ENCODE measurements at regions not wholly inside any gene's neighbourhood (a gene's known extent, or its start where the extent isn't known, plus 50 kb on each side); places are given as distances from the start of the nearest gene placed in this dataset.

GRCh38 chr13:56861476-56861875, 279.2 kb upstream of the PRR20A start:
- Histone ChIP-seq H3K4me1 (replicated peaks) (no peaks in the 10 kb centered on the region), H3K4me3 (no peak overlapping the region), H3K36me3 (no peaks in the 10 kb centered on the region), H3K27me3 (replicated peaks) (no peaks in the 10 kb centered on the region), H3K9me3 (replicated peaks) (no peaks in the 10 kb centered on the region), H3K27ac (no peak overlapping the region)
- no peak for DNase-seq (ENCODE audit: low read depth in 1 of 2, low spot score in 2 of 2)

- no peak overlapping the region for H3K27ac ChIP-seq
- H3K9me3 ChIP-seq (replicated peaks): no peaks in the 10 kb centered on the region
- no peaks in the 10 kb centered on the region for H3K36me3 ChIP-seq
- no peaks in the 10 kb centered on the region for H3K4me1 ChIP-seq (replicated peaks)
- no peaks in the 10 kb centered on the region for H3K27me3 ChIP-seq (replicated peaks)
- no peak overlapping the region for H3K4me3 ChIP-seq
- DNase-seq (ENCODE audit: low read depth in 1 of 2, low spot score in 2 of 2): no peak
These were observed 276.3 kb upstream of the PRR20A start for GRCh38 chr13:56864451-56864850.

- H3K4me1 ChIP-seq (replicated peaks): no peaks in the 10 kb centered on the region
- H3K9me3 ChIP-seq (replicated peaks): no peaks in the 10 kb centered on the region
These were observed 275.3 kb upstream of the PRR20A start for GRCh38 chr13:56865416-56865815.

GRCh38 chr13:56869671-56870070, 271.0 kb upstream of the PRR20A start:
- Histone ChIP-seq H3K4me3 (no peak overlapping the region), H3K4me1 (replicated peaks) (no peaks in the 10 kb centered on the region), H3K36me3 (no peaks in the 10 kb centered on the region), H3K9me3 (replicated peaks) (no peaks in the 10 kb centered on the region), H3K27ac (no peak overlapping the region), H3K27me3 (replicated peaks) (no peaks in the 10 kb centered on the region)
- DNase-seq (ENCODE audit: low read depth in 1 of 2, low spot score in 2 of 2): no peak

More at GRCh38 chr13:56865416-56865815, 275.3 kb upstream of the PRR20A start:
- H3K36me3 ChIP-seq: no peaks in the 10 kb centered on the region
- H3K4me3 ChIP-seq: no peak overlapping the region
- no peaks in the 10 kb centered on the region for H3K27me3 ChIP-seq (replicated peaks)
- DNase-seq (ENCODE audit: low read depth in 1 of 2, low spot score in 2 of 2): no peak
- no peak overlapping the region for H3K27ac ChIP-seq

- Histone ChIP-seq H3K9me3 (replicated peaks) (no peaks in the 10 kb centered on the region), H3K4me1 (replicated peaks) (no peaks in the 10 kb centered on the region), H3K4me3 (no peak overlapping the region), H3K36me3 (no peaks in the 10 kb centered on the region), H3K27ac (no peak overlapping the region), H3K27me3 (replicated peaks) (no peaks in the 10 kb centered on the region)
- no peak for DNase-seq (ENCODE audit: low read depth in 1 of 2, low spot score in 2 of 2)
These were observed 254.3 kb upstream of the PRR20A start for GRCh38 chr13:56886398-56886797.

GRCh38 chr13:56888455-56888854, 252.3 kb upstream of the PRR20A start:
- no peaks in the 10 kb centered on the region for H3K9me3 ChIP-seq (replicated peaks)
- no peak overlapping the region for H3K4me3 ChIP-seq
- no peak for DNase-seq (ENCODE audit: low read depth in 1 of 2, low spot score in 2 of 2)
- no peaks in the 10 kb centered on the region for H3K36me3 ChIP-seq
- no peaks in the 10 kb centered on the region for H3K4me1 ChIP-seq (replicated peaks)
- no peaks in the 10 kb centered on the region for H3K27me3 ChIP-seq (replicated peaks)
- H3K27ac ChIP-seq: no peak overlapping the region

GRCh38 chr13:56893843-56894242, 246.9 kb upstream of the PRR20A start:
- H3K4me3 ChIP-seq: no peak overlapping the region
- no peak overlapping the region for H3K27ac ChIP-seq
- H3K36me3 ChIP-seq: no peaks in the 10 kb centered on the region
- no peaks in the 10 kb centered on the region for H3K9me3 ChIP-seq (replicated peaks)
- DNase-seq (ENCODE audit: low read depth in 1 of 2, low spot score in 2 of 2): no peak
- no peaks in the 10 kb centered on the region for H3K27me3 ChIP-seq (replicated peaks)
- no peaks in the 10 kb centered on the region for H3K4me1 ChIP-seq (replicated peaks)

- Histone ChIP-seq H3K4me3 (no peak overlapping the region), H3K9me3 (replicated peaks) (no peaks in the 10 kb centered on the region), H3K27me3 (replicated peaks) (no peaks in the 10 kb centered on the region), H3K4me1 (replicated peaks) (no peaks in the 10 kb centered on the region), H3K36me3 (no peaks in the 10 kb centered on the region), H3K27ac (no peak overlapping the region)
- no peak for DNase-seq (ENCODE audit: low read depth in 1 of 2, low spot score in 2 of 2)
These were observed 240.0 kb upstream of the PRR20A start for GRCh38 chr13:56900549-56901279.

GRCh38 chr13:56902276-56902675, 238.4 kb upstream of the PRR20A start:
- H3K27ac ChIP-seq: no peak overlapping the region
- no peaks in the 10 kb centered on the region for H3K4me1 ChIP-seq (replicated peaks)
- no peaks in the 10 kb centered on the region for H3K27me3 ChIP-seq (replicated peaks)
- DNase-seq (ENCODE audit: low read depth in 1 of 2, low spot score in 2 of 2): no peak
- H3K9me3 ChIP-seq (replicated peaks): no peaks in the 10 kb centered on the region
- H3K4me3 ChIP-seq: no peak overlapping the region
- H3K36me3 ChIP-seq: no peaks in the 10 kb centered on the region

- Histone ChIP-seq H3K36me3 (no peaks in the 10 kb centered on the region), H3K27ac (no peak overlapping the region), H3K4me3 (no peak overlapping the region), H3K27me3 (replicated peaks) (no peaks in the 10 kb centered on the region), H3K4me1 (replicated peaks) (no peaks in the 10 kb centered on the region), H3K9me3 (replicated peaks) (no peaks in the 10 kb centered on the region)
- no peak for DNase-seq (ENCODE audit: low read depth in 1 of 2, low spot score in 2 of 2)
These were observed 236.9 kb upstream of the PRR20A start for GRCh38 chr13:56903710-56904282.

- Histone ChIP-seq H3K4me1 (replicated peaks) (no peaks in the 10 kb centered on the region), H3K27me3 (replicated peaks) (no peaks in the 10 kb centered on the region), H3K9me3 (replicated peaks) (no peaks in the 10 kb centered on the region), H3K27ac (no peak overlapping the region), H3K36me3 (no peaks in the 10 kb centered on the region), H3K4me3 (no peak overlapping the region)
- DNase-seq (ENCODE audit: low read depth in 1 of 2, low spot score in 2 of 2): no peak
These were observed 233.8 kb upstream of the PRR20A start for GRCh38 chr13:56906909-56907308.

- no peak overlapping the region for H3K27ac ChIP-seq
- H3K36me3 ChIP-seq: no peaks in the 10 kb centered on the region
These were observed 233.0 kb upstream of the PRR20A start for GRCh38 chr13:56907766-56908165.

GRCh38 chr13:56909896-56910600, 230.7 kb upstream of the PRR20A start:
- Histone ChIP-seq H3K27ac (no peak overlapping the region), H3K4me1 (replicated peaks) (no peaks in the 10 kb centered on the region), H3K4me3 (no peak overlapping the region), H3K36me3 (no peaks in the 10 kb centered on the region), H3K9me3 (replicated peaks) (no peaks in the 10 kb centered on the region), H3K27me3 (replicated peaks) (no peaks in the 10 kb centered on the region)
- no peak for DNase-seq (ENCODE audit: low read depth in 1 of 2, low spot score in 2 of 2)

More at GRCh38 chr13:56907766-56908165, 233.0 kb upstream of the PRR20A start:
- H3K27me3 ChIP-seq (replicated peaks): no peaks in the 10 kb centered on the region
- no peak for DNase-seq (ENCODE audit: low read depth in 1 of 2, low spot score in 2 of 2)
- no peak overlapping the region for H3K4me3 ChIP-seq
- H3K9me3 ChIP-seq (replicated peaks): no peaks in the 10 kb centered on the region
- H3K4me1 ChIP-seq (replicated peaks): no peaks in the 10 kb centered on the region

- Histone ChIP-seq H3K27me3 (replicated peaks) (no peaks in the 10 kb centered on the region), H3K4me1 (replicated peaks) (no peaks in the 10 kb centered on the region), H3K4me3 (no peak overlapping the region), H3K9me3 (replicated peaks) (no peaks in the 10 kb centered on the region), H3K36me3 (no peaks in the 10 kb centered on the region), H3K27ac (no peak overlapping the region)
- no peak for DNase-seq (ENCODE audit: low read depth in 1 of 2, low spot score in 2 of 2)
These were observed 222.8 kb upstream of the PRR20A start for GRCh38 chr13:56917966-56918365.
